HEK293 (cell line): ENCODE measurements at regions not wholly inside any gene's neighbourhood (a gene's known extent, or its start where the extent isn't known, plus 50 kb on each side); places are given as distances from the start of the nearest gene placed in this dataset.

ENCODE experiments used
- ZNF785 ChIP-seq: fragments of 450-650 bp; formaldehyde crosslinking; IDR thresholded peaks from 2 replicates; pipeline ENCODE4 v1.5.1; 2016; ENCODE audit warnings: missing biosample characterization, missing genetic modification characterization
- TF ChIP-seq, protein P1 (sequence below): fragments of 450-650 bp; formaldehyde crosslinking; IDR thresholded peaks from 2 replicates; pipeline ENCODE4 v1.5.1; 2016; ENCODE audit warnings: missing biosample characterization, missing genetic modification characterization
- TF ChIP-seq, protein P2 (sequence below): fragments of 450-650 bp; formaldehyde crosslinking; IDR thresholded peaks from 2 replicates; pipeline ENCODE4 v1.5.1; 2016; ENCODE audit warnings: missing biosample characterization, missing genetic modification characterization
- TF ChIP-seq, protein P3 (sequence below): fragments of 450-650 bp; formaldehyde crosslinking; IDR thresholded peaks from 2 replicates; pipeline ENCODE4 v1.5.1; 2016; ENCODE audit warnings: missing biosample characterization, missing genetic modification characterization

DNA sequence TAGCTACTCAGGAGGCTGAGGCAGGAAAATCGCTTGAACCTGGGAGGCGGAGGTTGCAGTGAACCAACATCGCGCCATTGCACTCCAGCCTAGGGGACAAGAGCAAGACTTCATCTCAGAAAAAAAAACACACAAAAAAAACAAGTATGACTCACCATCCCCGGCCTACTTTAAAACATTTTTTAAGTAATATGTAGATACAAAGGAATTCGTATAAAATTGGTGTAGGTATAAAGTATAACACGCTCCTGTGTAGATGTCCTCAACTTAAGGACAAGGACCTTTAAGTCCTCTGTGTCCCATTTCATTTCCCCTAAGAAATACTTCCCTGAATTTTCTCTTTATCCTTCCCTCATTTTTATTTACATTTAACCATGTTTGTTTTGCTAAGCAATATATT is 73.4 kb upstream of the PKN2 start:
- TF ChIP-seq, protein P1, sequence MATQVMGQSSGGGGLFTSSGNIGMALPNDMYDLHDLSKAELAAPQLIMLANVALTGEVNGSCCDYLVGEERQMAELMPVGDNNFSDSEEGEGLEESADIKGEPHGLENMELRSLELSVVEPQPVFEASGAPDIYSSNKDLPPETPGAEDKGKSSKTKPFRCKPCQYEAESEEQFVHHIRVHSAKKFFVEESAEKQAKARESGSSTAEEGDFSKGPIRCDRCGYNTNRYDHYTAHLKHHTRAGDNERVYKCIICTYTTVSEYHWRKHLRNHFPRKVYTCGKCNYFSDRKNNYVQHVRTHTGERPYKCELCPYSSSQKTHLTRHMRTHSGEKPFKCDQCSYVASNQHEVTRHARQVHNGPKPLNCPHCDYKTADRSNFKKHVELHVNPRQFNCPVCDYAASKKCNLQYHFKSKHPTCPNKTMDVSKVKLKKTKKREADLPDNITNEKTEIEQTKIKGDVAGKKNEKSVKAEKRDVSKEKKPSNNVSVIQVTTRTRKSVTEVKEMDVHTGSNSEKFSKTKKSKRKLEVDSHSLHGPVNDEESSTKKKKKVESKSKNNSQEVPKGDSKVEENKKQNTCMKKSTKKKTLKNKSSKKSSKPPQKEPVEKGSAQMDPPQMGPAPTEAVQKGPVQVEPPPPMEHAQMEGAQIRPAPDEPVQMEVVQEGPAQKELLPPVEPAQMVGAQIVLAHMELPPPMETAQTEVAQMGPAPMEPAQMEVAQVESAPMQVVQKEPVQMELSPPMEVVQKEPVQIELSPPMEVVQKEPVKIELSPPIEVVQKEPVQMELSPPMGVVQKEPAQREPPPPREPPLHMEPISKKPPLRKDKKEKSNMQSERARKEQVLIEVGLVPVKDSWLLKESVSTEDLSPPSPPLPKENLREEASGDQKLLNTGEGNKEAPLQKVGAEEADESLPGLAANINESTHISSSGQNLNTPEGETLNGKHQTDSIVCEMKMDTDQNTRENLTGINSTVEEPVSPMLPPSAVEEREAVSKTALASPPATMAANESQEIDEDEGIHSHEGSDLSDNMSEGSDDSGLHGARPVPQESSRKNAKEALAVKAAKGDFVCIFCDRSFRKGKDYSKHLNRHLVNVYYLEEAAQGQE (tag by site-specific recombination) = no peak
- TF ChIP-seq ZNF785 (tag by site-specific recombination) = no peak
- TF ChIP-seq, protein P2, sequence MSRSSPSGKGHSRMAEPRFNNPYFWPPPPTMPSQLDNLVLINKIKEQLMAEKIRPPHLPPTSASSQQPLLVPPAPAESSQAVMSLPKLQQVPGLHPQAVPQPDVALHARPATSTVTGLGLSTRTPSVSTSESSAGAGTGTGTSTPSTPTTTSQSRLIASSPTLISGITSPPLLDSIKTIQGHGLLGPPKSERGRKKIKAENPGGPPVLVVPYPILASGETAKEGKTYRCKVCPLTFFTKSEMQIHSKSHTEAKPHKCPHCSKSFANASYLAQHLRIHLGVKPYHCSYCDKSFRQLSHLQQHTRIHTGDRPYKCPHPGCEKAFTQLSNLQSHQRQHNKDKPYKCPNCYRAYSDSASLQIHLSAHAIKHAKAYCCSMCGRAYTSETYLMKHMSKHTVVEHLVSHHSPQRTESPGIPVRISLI (tag by site-specific recombination) = no peak
- TF ChIP-seq, protein P3, sequence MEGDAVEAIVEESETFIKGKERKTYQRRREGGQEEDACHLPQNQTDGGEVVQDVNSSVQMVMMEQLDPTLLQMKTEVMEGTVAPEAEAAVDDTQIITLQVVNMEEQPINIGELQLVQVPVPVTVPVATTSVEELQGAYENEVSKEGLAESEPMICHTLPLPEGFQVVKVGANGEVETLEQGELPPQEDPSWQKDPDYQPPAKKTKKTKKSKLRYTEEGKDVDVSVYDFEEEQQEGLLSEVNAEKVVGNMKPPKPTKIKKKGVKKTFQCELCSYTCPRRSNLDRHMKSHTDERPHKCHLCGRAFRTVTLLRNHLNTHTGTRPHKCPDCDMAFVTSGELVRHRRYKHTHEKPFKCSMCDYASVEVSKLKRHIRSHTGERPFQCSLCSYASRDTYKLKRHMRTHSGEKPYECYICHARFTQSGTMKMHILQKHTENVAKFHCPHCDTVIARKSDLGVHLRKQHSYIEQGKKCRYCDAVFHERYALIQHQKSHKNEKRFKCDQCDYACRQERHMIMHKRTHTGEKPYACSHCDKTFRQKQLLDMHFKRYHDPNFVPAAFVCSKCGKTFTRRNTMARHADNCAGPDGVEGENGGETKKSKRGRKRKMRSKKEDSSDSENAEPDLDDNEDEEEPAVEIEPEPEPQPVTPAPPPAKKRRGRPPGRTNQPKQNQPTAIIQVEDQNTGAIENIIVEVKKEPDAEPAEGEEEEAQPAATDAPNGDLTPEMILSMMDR (tag by site-specific recombination) = no peak
